ENCODE measurements at regions not wholly inside any gene's neighbourhood (a gene's known extent, or its start where the extent isn't known, plus 50 kb on each side); places are given as distances from the start of the nearest gene placed in this dataset.

- TF ChIP-seq, protein P1, sequence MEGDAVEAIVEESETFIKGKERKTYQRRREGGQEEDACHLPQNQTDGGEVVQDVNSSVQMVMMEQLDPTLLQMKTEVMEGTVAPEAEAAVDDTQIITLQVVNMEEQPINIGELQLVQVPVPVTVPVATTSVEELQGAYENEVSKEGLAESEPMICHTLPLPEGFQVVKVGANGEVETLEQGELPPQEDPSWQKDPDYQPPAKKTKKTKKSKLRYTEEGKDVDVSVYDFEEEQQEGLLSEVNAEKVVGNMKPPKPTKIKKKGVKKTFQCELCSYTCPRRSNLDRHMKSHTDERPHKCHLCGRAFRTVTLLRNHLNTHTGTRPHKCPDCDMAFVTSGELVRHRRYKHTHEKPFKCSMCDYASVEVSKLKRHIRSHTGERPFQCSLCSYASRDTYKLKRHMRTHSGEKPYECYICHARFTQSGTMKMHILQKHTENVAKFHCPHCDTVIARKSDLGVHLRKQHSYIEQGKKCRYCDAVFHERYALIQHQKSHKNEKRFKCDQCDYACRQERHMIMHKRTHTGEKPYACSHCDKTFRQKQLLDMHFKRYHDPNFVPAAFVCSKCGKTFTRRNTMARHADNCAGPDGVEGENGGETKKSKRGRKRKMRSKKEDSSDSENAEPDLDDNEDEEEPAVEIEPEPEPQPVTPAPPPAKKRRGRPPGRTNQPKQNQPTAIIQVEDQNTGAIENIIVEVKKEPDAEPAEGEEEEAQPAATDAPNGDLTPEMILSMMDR (IDR thresholded peaks at IDR 0.05) = no peak
- no peak for TF ChIP-seq KDM5A (IDR thresholded peaks at IDR 0.05)
- no peak for TF ChIP-seq POLR2A (IDR thresholded peaks at IDR 0.05; ENCODE audit: low read length)
- TF ChIP-seq SMC3 (IDR thresholded peaks at IDR 0.05) = no peak
- TF ChIP-seq RARB (CRISPR knock-in tag; IDR thresholded peaks at IDR 0.05) = no peak
- no peak for TF ChIP-seq MYC (IDR thresholded peaks at IDR 0.05; ENCODE audit: borderline replicate concordance, low read length)
Observed at GRCh38 chr7:93728292-93728691, 153.8 kb upstream of the CALCR start.

Measured in A549 (cell line).